ENCODE measurements at regions not wholly inside any gene's neighbourhood (a gene's known extent, or its start where the extent isn't known, plus 50 kb on each side); places are given as distances from the start of the nearest gene placed in this dataset.

DNA sequence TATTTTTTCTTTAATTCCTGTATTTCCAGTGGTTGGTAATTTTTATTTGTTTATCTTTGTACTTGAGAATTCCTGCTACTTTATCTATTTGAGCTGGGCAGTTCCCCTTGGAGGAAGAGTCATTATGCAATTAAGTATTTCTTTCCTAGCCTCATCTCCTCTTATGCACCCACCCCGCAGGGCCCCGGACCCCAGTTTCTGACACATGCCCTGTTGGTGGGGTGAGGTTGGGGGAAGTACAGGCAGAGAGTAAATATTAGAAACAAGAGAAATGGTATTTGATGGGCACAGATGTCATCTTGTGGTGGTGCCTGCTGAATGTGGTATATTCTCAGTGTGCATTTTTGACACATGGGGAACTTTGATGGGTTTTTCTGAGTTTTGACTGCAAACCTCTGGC is 602.7 kb upstream of the NOX3 start:
- DNase-seq, result no peak
- Histone ChIP-seq H3K9me3 (peaks cover 0 to 6% of the 10 kb centered on the region in 2 donors), H3K27ac (no peak overlapping the region), H3K27me3 (no peaks in the 10 kb centered on the region), H3K4me1 (no peaks in the 10 kb centered on the region), H3K4me3 (no peak overlapping the region), H3K36me3 (no peaks in the 10 kb centered on the region)
- in situ Hi-C loops (cut with MboI; ENCODE audit: low pct_ligation_motif_present in 1 of 4, low pct_unique_long_range_greater_than_20kb in 1 of 4, low sequenced_read_pairs in 3 of 4) (no loop called here), intact Hi-C loops (cut with DNase I; ENCODE audit: low total_unique reads) (no loop called here)
- 83 to 89% methylated on average over 2 of the region's 2 CpGs for WGBS, 2 donors (ENCODE audit: low coverage in 1 of 2)
- TF ChIP-seq, protein P1, sequence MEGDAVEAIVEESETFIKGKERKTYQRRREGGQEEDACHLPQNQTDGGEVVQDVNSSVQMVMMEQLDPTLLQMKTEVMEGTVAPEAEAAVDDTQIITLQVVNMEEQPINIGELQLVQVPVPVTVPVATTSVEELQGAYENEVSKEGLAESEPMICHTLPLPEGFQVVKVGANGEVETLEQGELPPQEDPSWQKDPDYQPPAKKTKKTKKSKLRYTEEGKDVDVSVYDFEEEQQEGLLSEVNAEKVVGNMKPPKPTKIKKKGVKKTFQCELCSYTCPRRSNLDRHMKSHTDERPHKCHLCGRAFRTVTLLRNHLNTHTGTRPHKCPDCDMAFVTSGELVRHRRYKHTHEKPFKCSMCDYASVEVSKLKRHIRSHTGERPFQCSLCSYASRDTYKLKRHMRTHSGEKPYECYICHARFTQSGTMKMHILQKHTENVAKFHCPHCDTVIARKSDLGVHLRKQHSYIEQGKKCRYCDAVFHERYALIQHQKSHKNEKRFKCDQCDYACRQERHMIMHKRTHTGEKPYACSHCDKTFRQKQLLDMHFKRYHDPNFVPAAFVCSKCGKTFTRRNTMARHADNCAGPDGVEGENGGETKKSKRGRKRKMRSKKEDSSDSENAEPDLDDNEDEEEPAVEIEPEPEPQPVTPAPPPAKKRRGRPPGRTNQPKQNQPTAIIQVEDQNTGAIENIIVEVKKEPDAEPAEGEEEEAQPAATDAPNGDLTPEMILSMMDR (IDR thresholded peaks at IDR 0.05), result no peak
- TF ChIP-seq POLR2AphosphoS5 (IDR thresholded peaks at IDR 0.05), result no peak
- TF ChIP-seq EP300 (IDR thresholded peaks at IDR 0.05; ENCODE audit: low read depth), result no peak
- TF ChIP-seq POLR2A (IDR thresholded peaks at IDR 0.05), result no peak

DNA sequence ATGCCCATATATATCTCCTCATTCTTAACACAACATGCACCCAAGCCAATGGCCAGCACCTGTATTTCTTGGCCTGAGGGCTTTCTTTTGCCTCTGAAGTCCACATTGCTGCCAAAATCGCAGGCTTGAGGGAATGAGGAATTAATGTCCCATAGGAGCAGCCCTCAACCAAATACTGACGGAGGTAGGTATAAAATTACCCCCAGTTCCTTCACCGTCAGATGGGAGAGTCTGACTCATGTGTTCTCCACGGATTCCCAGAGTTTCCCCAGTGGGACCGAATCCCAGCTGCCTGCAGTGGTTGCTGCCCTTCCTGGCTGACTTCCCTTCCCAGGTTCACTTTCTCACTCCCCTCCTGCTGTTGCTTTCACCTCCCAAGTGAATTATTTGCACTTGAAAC is 602.2 kb upstream of the NOX3 start:
- H3K27ac ChIP-seq, result no peak overlapping the region
- H3K36me3 ChIP-seq, result no peaks in the 10 kb centered on the region
- no peaks in the 10 kb centered on the region for H3K27me3 ChIP-seq
- no peak overlapping the region for H3K4me3 ChIP-seq
- 73 to 75% methylated on average over 3 to 5 of the region's 5 CpGs for WGBS, 2 donors (ENCODE audit: low coverage in 1 of 2)
- no peaks in the 10 kb centered on the region for H3K4me1 ChIP-seq
- TF ChIP-seq, protein P1 (IDR thresholded peaks at IDR 0.05), result no peak
- TF ChIP-seq POLR2A (IDR thresholded peaks at IDR 0.05), result no peak
- no peak for TF ChIP-seq EP300 (IDR thresholded peaks at IDR 0.05; ENCODE audit: low read depth)
- TF ChIP-seq POLR2AphosphoS5 (IDR thresholded peaks at IDR 0.05), result no peak
- intact Hi-C loops (cut with DNase I; ENCODE audit: low total_unique reads), result no loop called here
- H3K9me3 ChIP-seq, result peaks cover 0 to 6% of the 10 kb centered on the region in 2 donors
- DNase-seq, result no peak
- in situ Hi-C loops (cut with MboI; ENCODE audit: low pct_ligation_motif_present in 1 of 4, low pct_unique_long_range_greater_than_20kb in 1 of 4, low sequenced_read_pairs in 3 of 4), result no loop called here

DNA sequence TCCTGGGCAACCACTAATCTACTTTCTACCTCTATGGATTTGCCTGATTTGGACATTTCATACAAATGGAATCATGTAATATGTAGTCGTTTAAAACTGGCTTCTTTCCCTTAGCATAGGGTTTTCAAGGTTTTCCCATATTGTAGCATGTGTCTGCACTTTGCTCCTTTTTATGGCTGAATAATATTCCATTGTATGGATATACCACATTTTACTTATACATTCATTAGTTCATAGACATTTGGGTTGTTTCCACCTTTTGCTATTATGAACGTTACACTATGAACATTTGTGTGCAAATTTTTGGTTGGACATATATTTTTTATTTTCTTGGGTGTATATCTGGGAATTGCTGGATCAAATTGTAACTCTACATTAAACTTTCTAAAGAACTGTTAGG is 600.4 kb upstream of the NOX3 start:
- in situ Hi-C loops (cut with MboI; ENCODE audit: low pct_ligation_motif_present in 1 of 4, low pct_unique_long_range_greater_than_20kb in 1 of 4, low sequenced_read_pairs in 3 of 4) (no loop called here), intact Hi-C loops (cut with DNase I; ENCODE audit: low total_unique reads) (no loop called here)
- no peak overlapping the region for H3K27ac ChIP-seq
- H3K4me1 ChIP-seq, result no peaks in the 10 kb centered on the region
- H3K9me3 ChIP-seq, result peaks cover 0 to 6% of the 10 kb centered on the region in 2 donors
- H3K36me3 ChIP-seq, result no peaks in the 10 kb centered on the region
- no peak overlapping the region for H3K4me3 ChIP-seq
- H3K27me3 ChIP-seq, result no peaks in the 10 kb centered on the region
- TF ChIP-seq EP300 (IDR thresholded peaks at IDR 0.05; ENCODE audit: low read depth) (no peak), POLR2AphosphoS5 (IDR thresholded peaks at IDR 0.05) (no peak), POLR2A (IDR thresholded peaks at IDR 0.05) (no peak)
- TF ChIP-seq, protein P1 (IDR thresholded peaks at IDR 0.05), result no peak
- WGBS, 2 donors (ENCODE audit: low coverage in 1 of 2), result 85 to 91% methylated on average over 1 to 2 of the region's 2 CpGs
- DNase-seq, result no peak

DNA sequence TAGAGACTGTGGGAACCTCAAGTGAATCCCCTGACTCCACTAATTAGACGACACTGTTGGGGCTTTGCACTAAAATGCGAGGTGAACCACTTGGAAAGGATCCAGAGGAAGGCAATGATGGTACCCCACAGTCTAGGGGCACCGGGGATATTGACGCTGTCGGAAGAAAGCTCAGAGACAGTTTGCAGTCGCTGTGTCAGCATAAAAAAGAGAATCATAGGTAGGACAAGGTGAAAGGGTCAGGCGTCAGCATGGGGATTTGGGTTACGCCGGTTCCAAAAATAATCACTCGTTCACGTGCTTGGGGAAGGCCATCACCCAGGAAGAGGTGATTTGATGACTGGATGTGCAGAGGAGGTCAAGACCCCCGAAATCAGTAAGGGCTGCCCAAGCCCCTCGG is 598.0 kb upstream of the NOX3 start:
- intact Hi-C loops (cut with DNase I; ENCODE audit: low total_unique reads), result no loop called here
- 89 to 97% methylated on average over 6 to 13 of the region's 13 CpGs for WGBS, 2 donors (ENCODE audit: low coverage in 1 of 2)
- Histone ChIP-seq H3K4me1 (no peaks in the 10 kb centered on the region), H3K27ac (no peak overlapping the region), H3K36me3 (no peaks in the 10 kb centered on the region), H3K27me3 (no peaks in the 10 kb centered on the region), H3K4me3 (no peak overlapping the region), H3K9me3 (peaks cover 0 to 6% of the 10 kb centered on the region in 2 donors)
- in situ Hi-C loops (cut with MboI; ENCODE audit: low pct_ligation_motif_present in 1 of 4, low pct_unique_long_range_greater_than_20kb in 1 of 4, low sequenced_read_pairs in 3 of 4), result no loop called here
- TF ChIP-seq POLR2A (IDR thresholded peaks at IDR 0.05) (no peak), EP300 (IDR thresholded peaks at IDR 0.05; ENCODE audit: low read depth) (no peak)
- DNase-seq, result no peak

DNA sequence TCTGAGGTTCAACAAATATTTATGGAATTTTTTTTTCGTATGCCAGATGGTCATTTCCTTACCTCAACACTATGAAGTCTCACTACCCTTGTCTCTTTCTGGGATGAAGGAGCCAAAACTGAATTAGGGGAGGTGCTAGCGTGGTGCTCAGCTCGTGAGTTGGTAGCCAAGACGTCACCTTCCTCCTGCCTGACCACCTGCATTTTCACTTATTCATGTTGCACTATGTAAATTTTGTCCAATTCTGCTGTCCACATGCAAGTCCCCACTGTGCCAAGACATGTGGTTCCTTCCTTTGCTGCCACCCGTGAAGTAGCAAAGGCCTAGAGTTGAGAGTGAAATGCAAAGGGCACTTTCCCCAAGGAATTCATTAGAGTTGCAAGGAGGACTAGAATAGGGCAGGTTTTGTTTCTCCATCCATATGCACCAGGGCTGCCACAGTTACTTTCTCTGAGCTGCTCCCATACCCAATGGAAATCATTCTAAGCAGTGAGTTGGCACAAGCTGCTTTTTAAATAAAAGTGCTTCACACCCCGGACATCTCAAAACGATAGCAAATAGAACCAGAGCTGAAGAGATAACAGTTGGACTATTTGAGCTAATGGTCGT is 591.3 kb upstream of the NOX3 start:
- intact Hi-C loops (cut with DNase I; ENCODE audit: low total_unique reads) (no loop called here), in situ Hi-C loops (cut with MboI; ENCODE audit: low pct_ligation_motif_present in 1 of 4, low pct_unique_long_range_greater_than_20kb in 1 of 4, low sequenced_read_pairs in 3 of 4) (no loop called here)
- Histone ChIP-seq H3K27ac (no peak overlapping the region), H3K4me1 (no peaks in the 10 kb centered on the region), H3K9me3 (no peaks in the 10 kb centered on the region), H3K4me3 (no peak overlapping the region), H3K27me3 (no peaks in the 10 kb centered on the region), H3K36me3 (no peaks in the 10 kb centered on the region)
- no peak for DNase-seq
- no peak for TF ChIP-seq POLR2AphosphoS5 (IDR thresholded peaks at IDR 0.05)
- TF ChIP-seq, protein P1 (IDR thresholded peaks at IDR 0.05), result no peak
- TF ChIP-seq POLR2A (IDR thresholded peaks at IDR 0.05), result no peak
- TF ChIP-seq EP300 (IDR thresholded peaks at IDR 0.05; ENCODE audit: low read depth), result no peak
- WGBS, 2 donors (ENCODE audit: low coverage in 1 of 2), result 73 to 76% methylated on average over 8 of the region's 8 CpGs
